ENCODE measurements at regions not wholly inside any gene's neighbourhood (a gene's known extent, or its start where the extent isn't known, plus 50 kb on each side); places are given as distances from the start of the nearest gene placed in this dataset.

DNA sequence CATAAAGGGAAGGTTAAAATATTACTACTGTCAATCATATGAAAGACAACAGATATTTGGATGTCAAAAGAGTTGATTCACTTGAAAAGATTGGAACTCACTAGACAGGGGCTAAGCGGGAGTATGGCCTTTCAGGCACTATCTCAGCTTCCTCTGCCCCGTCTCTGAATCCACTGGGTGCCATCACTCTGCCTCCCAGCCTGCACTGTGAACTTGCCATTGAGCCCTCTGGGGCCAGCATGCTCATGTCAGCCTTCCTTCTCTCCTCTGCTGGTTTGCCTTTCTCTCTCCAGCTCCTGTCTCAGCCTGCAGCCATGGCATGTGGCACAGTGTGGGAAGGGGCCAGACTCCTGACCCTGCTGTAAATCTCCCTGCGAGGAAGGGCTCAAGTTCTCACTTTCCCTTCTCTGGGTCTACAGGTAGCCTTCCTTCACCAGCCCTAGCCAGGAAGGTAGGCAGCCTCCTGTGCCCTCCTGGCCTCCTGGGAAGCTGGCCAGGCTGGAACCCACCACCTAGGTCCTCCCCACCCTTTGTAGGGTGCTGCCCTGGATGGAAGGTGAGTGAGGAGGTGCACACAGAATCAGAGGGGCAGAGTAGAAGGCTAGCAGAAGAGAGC lies 54.0 kb upstream of the SLCO2A1 start:
- Histone ChIP-seq H3K27ac (ENCODE audit: control insufficient read depth, insufficient read depth) (no peak overlapping the region), H2AFZ (ENCODE audit: control insufficient read depth, low read depth, low read length) (no peak overlapping the region), H3K27me3 (replicated peaks in 1 of 2; ENCODE audit: control insufficient read depth in 2 of 2, insufficient read depth in 2 of 2, low read length in 1 of 2) (no peaks in the 10 kb centered on the region; a peak in 2 of 4 replicates), H3K9ac (ENCODE audit: control insufficient read depth, insufficient read depth, low read length) (no peak overlapping the region), H3K36me3 (ENCODE audit: control insufficient read depth in 2 of 2, insufficient read depth in 2 of 2, low read length in 1 of 2) (no peaks in the 10 kb centered on the region), H3K4me1 (ENCODE audit: control insufficient read depth, insufficient read depth, low read length) (no peaks in the 10 kb centered on the region), H3K4me3 (no peak overlapping the region), H3K9me3 (replicated peaks; ENCODE audit: control insufficient read depth, insufficient read depth, low read length) (no peaks in the 10 kb centered on the region), H3K79me2 (ENCODE audit: control insufficient read depth, insufficient read depth, low read length) (no peaks in the 10 kb centered on the region), H4K20me1 (ENCODE audit: control insufficient read depth, insufficient read depth) (no peaks in the 10 kb centered on the region), H3K4me2 (ENCODE audit: control insufficient read depth, insufficient read depth) (no peak overlapping the region)
- ChIA-PET CTCF (interaction anchor here (1.1 kb wide), 1 partner anchor 20 kb away, joined by 3 read pairs; no protein-coding TSS in a partner anchor), SMC1A (ENCODE audit: uncharacterized antibody, unreplicated experiment) (interaction anchor here (0.5 kb wide), 1 partner anchor 12 kb away, joined by 3 read pairs; no protein-coding TSS in a partner anchor), RAD21 (ENCODE audit: unreplicated experiment) (no interaction called here), POLR2A (no interaction called here)
- in situ Hi-C loops (cut with MboI): no loop called here
- WGBS (ENCODE audit: insufficient coverage, insufficient replicate concordance, low lambda C conversion rate, missing lambda C conversion rate): 33% methylated on average over 3 of the region's 3 CpGs
- intact Hi-C loops (cut with micrococcal nuclease; ENCODE audit: unreplicated experiment): no loop called here
- FAIRE-seq (no peak), DNase-seq (ENCODE audit: low read depth, low spot score) (no peak), ATAC-seq (no peak)
- BruUV-seq (replicated peaks): no TSS peak
- TF ChIP-seq RB1 (IDR thresholded peaks at IDR 0.05; ENCODE audit: borderline replicate concordance) (no peak), LARP7 (IDR thresholded peaks at IDR 0.05) (no peak), POLR2AphosphoS5 (IDR thresholded peaks at IDR 0.05; ENCODE audit: low read length) (no peak), SREBF2 (IDR thresholded peaks at IDR 0.05; ENCODE audit: low read length) (no peak), NR2C1 (IDR thresholded peaks at IDR 0.05) (no peak), MXI1 (IDR thresholded peaks at IDR 0.05; ENCODE audit: low read depth, low read length) (no peak), NRF1 (conservative IDR thresholded peaks at IDR 0.05; ENCODE audit: low read depth, low read length) (no peak), EED (IDR thresholded peaks at IDR 0.05; ENCODE audit: low read depth) (no peak), MYB (IDR thresholded peaks at IDR 0.05; ENCODE audit: borderline replicate concordance, low read depth, low read length) (no peak), HDAC6 (IDR thresholded peaks at IDR 0.05; ENCODE audit: unreplicated experiment) (no peak), CREB1 (IDR thresholded peaks at IDR 0.05; ENCODE audit: low read depth) (no peak)
- TF ChIP-seq, protein P1, sequence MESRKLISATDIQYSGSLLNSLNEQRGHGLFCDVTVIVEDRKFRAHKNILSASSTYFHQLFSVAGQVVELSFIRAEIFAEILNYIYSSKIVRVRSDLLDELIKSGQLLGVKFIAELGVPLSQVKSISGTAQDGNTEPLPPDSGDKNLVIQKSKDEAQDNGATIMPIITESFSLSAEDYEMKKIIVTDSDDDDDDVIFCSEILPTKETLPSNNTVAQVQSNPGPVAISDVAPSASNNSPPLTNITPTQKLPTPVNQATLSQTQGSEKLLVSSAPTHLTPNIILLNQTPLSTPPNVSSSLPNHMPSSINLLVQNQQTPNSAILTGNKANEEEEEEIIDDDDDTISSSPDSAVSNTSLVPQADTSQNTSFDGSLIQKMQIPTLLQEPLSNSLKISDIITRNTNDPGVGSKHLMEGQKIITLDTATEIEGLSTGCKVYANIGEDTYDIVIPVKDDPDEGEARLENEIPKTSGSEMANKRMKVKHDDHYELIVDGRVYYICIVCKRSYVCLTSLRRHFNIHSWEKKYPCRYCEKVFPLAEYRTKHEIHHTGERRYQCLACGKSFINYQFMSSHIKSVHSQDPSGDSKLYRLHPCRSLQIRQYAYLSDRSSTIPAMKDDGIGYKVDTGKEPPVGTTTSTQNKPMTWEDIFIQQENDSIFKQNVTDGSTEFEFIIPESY (IDR thresholded peaks at IDR 0.05): no peak
- TF ChIP-seq, protein P2, sequence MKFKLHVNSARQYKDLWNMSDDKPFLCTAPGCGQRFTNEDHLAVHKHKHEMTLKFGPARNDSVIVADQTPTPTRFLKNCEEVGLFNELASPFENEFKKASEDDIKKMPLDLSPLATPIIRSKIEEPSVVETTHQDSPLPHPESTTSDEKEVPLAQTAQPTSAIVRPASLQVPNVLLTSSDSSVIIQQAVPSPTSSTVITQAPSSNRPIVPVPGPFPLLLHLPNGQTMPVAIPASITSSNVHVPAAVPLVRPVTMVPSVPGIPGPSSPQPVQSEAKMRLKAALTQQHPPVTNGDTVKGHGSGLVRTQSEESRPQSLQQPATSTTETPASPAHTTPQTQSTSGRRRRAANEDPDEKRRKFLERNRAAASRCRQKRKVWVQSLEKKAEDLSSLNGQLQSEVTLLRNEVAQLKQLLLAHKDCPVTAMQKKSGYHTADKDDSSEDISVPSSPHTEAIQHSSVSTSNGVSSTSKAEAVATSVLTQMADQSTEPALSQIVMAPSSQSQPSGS (IDR thresholded peaks at IDR 0.05; ENCODE audit: low read length): no peak
